SK-N-SH (cell line): ENCODE measurements at regions not wholly inside any gene's neighbourhood (a gene's known extent, or its start where the extent isn't known, plus 50 kb on each side); places are given as distances from the start of the nearest gene placed in this dataset.

ENCODE experiments used
- CTCF ChIA-PET: fragments of 300-600, 350-600 bp; formaldehyde crosslinking; extraction: SDS; loops from one replicate; lab custom pipeline; 2021; lab: Yijun Ruan, JAX
- POLR2A ChIA-PET: fragments of 350-600 bp; sonication (Branson Sonifier 250); formaldehyde crosslinking; extraction: SDS; loops from one replicate; lab custom pipeline; 2020; ENCODE audit warnings: antibody characterized with exemption, inconsistent platforms; lab: Yijun Ruan, JAX
- DNase-seq: peaks from one replicate; pipeline ENCODE4 v3.0.0; 2012
- H2AFZ ChIP-seq: fragments of 200-600 bp; sonication (generic); 2 replicates; pipeline ENCODE4 v1.8.1; 2016; ENCODE audit warnings: antibody characterized with exemption, mild to moderate bottlenecking, low read depth
- H3F3A ChIP-seq: fragments of 200-600 bp; sonication (generic); replicated peaks from 2 replicates; pipeline ENCODE3; 2016; ENCODE audit warnings: antibody characterized with exemption, mild to moderate bottlenecking; ENCODE audit not compliant: insufficient read depth
- H3K27ac ChIP-seq, 2 experiments: fragments of 200-500 bp in 1 of 2; fragments of 200-600 bp in 1 of 2; sonication (Bioruptor generic) in 1 of 2; sonication (generic), shearing (Covaris generic) in 1 of 2; 2 replicates each; pipeline versions ENCODE4 v1.5.1 to v1.6.1; 2014 to 2016; ENCODE audit warnings: low read depth in 2 of 2, inconsistent platforms in 1 of 2, low read length in 1 of 2, mild to moderate bottlenecking in 1 of 2, mixed read lengths in 1 of 2
- H3K27me3 ChIP-seq: fragments of 200-600 bp; sonication (generic), shearing (Covaris generic); 2 replicates; pipeline ENCODE4 v1.6.1; 2016; ENCODE audit warnings: mixed run types; ENCODE audit not compliant: insufficient read depth
- H3K36me3 ChIP-seq, 2 experiments: fragments of 200-500 bp in 1 of 2; fragments of 200-600 bp in 1 of 2; sonication (Bioruptor generic) in 1 of 2; sonication (generic) in 1 of 2; replicated peaks in 1 of 2; 2 replicates each; pipeline versions ENCODE3 to v1.5.1; 2014 to 2016; ENCODE audit warnings: low read length in 1 of 2, mild to moderate bottlenecking in 1 of 2; ENCODE audit not compliant: insufficient read depth in 2 of 2, control insufficient read depth in 1 of 2
- H3K4me1 ChIP-seq, 2 experiments: fragments of 200-500 bp in 1 of 2; fragments of 200-600 bp in 1 of 2; sonication (Bioruptor generic) in 1 of 2; sonication (generic), shearing (Covaris generic) in 1 of 2; 2 replicates each; pipeline versions ENCODE4 v1.5.1 to v1.6.1; 2014 to 2016; ENCODE audit warnings: low read depth in 1 of 2, low read length in 1 of 2, mixed run types in 1 of 2; ENCODE audit not compliant: insufficient read depth in 2 of 2, control insufficient read depth in 1 of 2
- H3K4me2 ChIP-seq: fragments of 200-600 bp; sonication (generic), shearing (Covaris generic); 2 replicates; pipeline ENCODE4 v1.6.1; 2017; ENCODE audit warnings: mixed run types
- H3K4me3 ChIP-seq, 2 experiments: fragments of 200-500 bp in 1 of 2; fragments of 200-600 bp in 1 of 2; sonication (Bioruptor generic) in 1 of 2; sonication (generic), shearing (Covaris generic) in 1 of 2; 2 replicates each; pipeline versions ENCODE4 v1.5.1 to v1.8.1; 2014 to 2016; ENCODE audit warnings: low read depth in 2 of 2, inconsistent platforms in 1 of 2, low read length in 1 of 2, mild to moderate bottlenecking in 1 of 2, mixed read lengths in 1 of 2, moderate library complexity in 1 of 2
- H3K79me2 ChIP-seq: fragments of 200-600 bp; sonication (generic); 2 replicates; pipeline ENCODE4 v1.8.1; 2017; ENCODE audit warnings: mild to moderate bottlenecking; ENCODE audit not compliant: insufficient read depth
- H3K9ac ChIP-seq: fragments of 200-600 bp; sonication (generic); 2 replicates; pipeline ENCODE4 v1.6.1; 2017; ENCODE audit warnings: mixed run types
- H3K9me2 ChIP-seq: fragments of 200-600 bp; sonication (generic); 2 replicates; pipeline ENCODE4 v1.6.1; 2017; ENCODE audit warnings: mixed run types
- H3K9me3 ChIP-seq: fragments of 200-600 bp; sonication (generic); 2 replicates; pipeline ENCODE4 v1.6.1; 2017; ENCODE audit warnings: mixed run types, mild to moderate bottlenecking, moderate library complexity
- H4K20me1 ChIP-seq: fragments of 200-600 bp; sonication (generic); 2 replicates; pipeline ENCODE4 v1.6.1; 2017; ENCODE audit warnings: mild to moderate bottlenecking, mixed run types; ENCODE audit not compliant: insufficient read depth
- CHD2 ChIP-seq: fragments of 150-350 bp; IDR thresholded peaks from 2 replicates; pipeline ENCODE4 v1.6.1; 2018; ENCODE audit warnings: low read length; ENCODE audit not compliant: partially characterized antibody
- ELF1 ChIP-seq: IDR thresholded peaks from 2 replicates; pipeline ENCODE4 v1.4.0; 2012
- EZH2phosphoT487 ChIP-seq: fragments of 200-600 bp; sonication (generic); IDR thresholded peaks from 2 replicates; pipeline ENCODE4 v1.6.1; 2017; ENCODE audit warnings: low read depth, mixed run types, mild to moderate bottlenecking, antibody characterized with exemption, moderate library complexity, borderline replicate concordance
- FOXJ3 ChIP-seq: sonication (generic); formaldehyde crosslinking; IDR thresholded peaks from 2 replicates; pipeline ENCODE4 v1.5.1; 2020; ENCODE audit warnings: mild to moderate bottlenecking, missing genetic modification reagents
- GABPA ChIP-seq: IDR thresholded peaks from 2 replicates; pipeline ENCODE4 v1.4.0; 2012; ENCODE audit warnings: low read depth, mild to moderate bottlenecking
- GATA2 ChIP-seq: sonication (generic); formaldehyde crosslinking; IDR thresholded peaks from 2 replicates; pipeline ENCODE4 v1.5.0; 2020; ENCODE audit warnings: mild to moderate bottlenecking, missing genetic modification reagents
- IRF3 ChIP-seq: fragments of 150-350 bp; IDR thresholded peaks from 2 replicates; pipeline ENCODE4 v1.6.1; 2016; ENCODE audit warnings: mild to moderate bottlenecking, low read depth, low read length
- MAX ChIP-seq: IDR thresholded peaks from 2 replicates; pipeline ENCODE4 v1.4.0; 2012; ENCODE audit warnings: low read depth
- MEF2A ChIP-seq: IDR thresholded peaks from 2 replicates; pipeline ENCODE4 v1.4.0; 2012; ENCODE audit warnings: low read depth, borderline replicate concordance
- NFIC ChIP-seq: IDR thresholded peaks from 2 replicates; pipeline ENCODE4 v1.4.0; 2012; ENCODE audit warnings: borderline replicate concordance
- POLR2AphosphoS5 ChIP-seq: IDR thresholded peaks from 2 replicates; pipeline ENCODE4 v1.6.1; 2012; ENCODE audit warnings: low read depth, low read length
- SMC3 ChIP-seq: IDR thresholded peaks from 2 replicates; pipeline ENCODE4 v1.6.1; 2012; ENCODE audit warnings: low read depth, low read length, improper control_type of control experiment
- TCF12 ChIP-seq: IDR thresholded peaks from 2 replicates; pipeline ENCODE4 v1.4.0; 2012
- TEAD4 ChIP-seq: IDR thresholded peaks from 2 replicates; pipeline ENCODE4 v1.4.0; 2012; ENCODE audit warnings: mild to moderate bottlenecking, borderline replicate concordance; ENCODE audit not compliant: insufficient read depth
- USF2 ChIP-seq: fragments of 150-350 bp; IDR thresholded peaks from 2 replicates; pipeline ENCODE4 v1.6.1; 2017; ENCODE audit warnings: antibody characterized with exemption, low read length, low read depth, borderline replicate concordance
- YY1 ChIP-seq: IDR thresholded peaks from 2 replicates; pipeline ENCODE4 v1.4.0; 2012; ENCODE audit warnings: low read depth, mild to moderate bottlenecking
- WGBS: methylation state at CpG from one replicate; pipeline ENCODE4 v1.1.6; 2017; ENCODE audit warnings: low lambda C conversion rate; 5-methylcytosine and 5-hydroxymethylcytosine counted together

- ChIA-PET CTCF (no interaction called here), POLR2A (no interaction called here)
- no peak overlapping the region for H3K9ac ChIP-seq
- no peaks in the 10 kb centered on the region for H3F3A ChIP-seq
- H4K20me1 ChIP-seq: no peaks in the 10 kb centered on the region
- peaks cover 0 to 4% of the 10 kb centered on the region in 2 experiments; a peak in 2 of 4 replicates for H3K4me1 ChIP-seq
- H3K27ac ChIP-seq: no peak overlapping the region
- no peaks in the 10 kb centered on the region for H3K9me3 ChIP-seq
- H2AFZ ChIP-seq: no peak overlapping the region
- no peak overlapping the region for H3K4me2 ChIP-seq
- WGBS: 91% methylated on average over 3 of the region's 3 CpGs
- H3K79me2 ChIP-seq: no peaks in the 10 kb centered on the region
- no peak for TF ChIP-seq NFIC
- TF ChIP-seq SMC3: no peak
- no peaks in the 10 kb centered on the region for H3K9me2 ChIP-seq
- no peak for DNase-seq
- H3K27me3 ChIP-seq: no peaks in the 10 kb centered on the region
- H3K36me3 ChIP-seq: no peaks in the 10 kb centered on the region
- no peak overlapping the region for H3K4me3 ChIP-seq
Observed at GRCh38 chr9:79213417-79214125, 358.2 kb upstream of the TLE4 start.

- Histone ChIP-seq H3K4me2 (peak overlapping the region; percentile 26; the same call in 1 of the 2 replicates), H3K9me3 (no peaks in the 10 kb centered on the region), H2AFZ (0 out of 2 replicates have a peak overlapping the region, but pooled peaks have one; percentile 26), H3K9me2 (no peaks in the 10 kb centered on the region), H3K79me2 (no peaks in the 10 kb centered on the region), H3K27ac (no peak overlapping the region), H3K27me3 (no peaks in the 10 kb centered on the region), H3K4me3 (no peak overlapping the region), H3K36me3 (no peaks in the 10 kb centered on the region), H3K9ac (no peak overlapping the region), H3K4me1 (no peaks in the 10 kb centered on the region; a peak in 1 of 4 replicates), H4K20me1 (no peaks in the 10 kb centered on the region), H3F3A (peaks cover 12% of the 10 kb centered on the region)
- TF ChIP-seq MAX: no peak
- no peak for TF ChIP-seq ELF1
- no peak for TF ChIP-seq TCF12
- no peak for TF ChIP-seq SMC3
- TF ChIP-seq POLR2AphosphoS5: no peak
- TF ChIP-seq EZH2phosphoT487: no peak
- POLR2A ChIA-PET: no interaction called here
- CTCF ChIA-PET: interaction anchor here (0.6 kb wide), 1 partner anchor 11 kb away, joined by 3 read pairs; no protein-coding TSS in a partner anchor
- WGBS: 47% methylated on average over 4 of the region's 4 CpGs
- no peak for DNase-seq
Observed at GRCh38 chr9:79215821-79216220, 355.9 kb upstream of the TLE4 start.

- Histone ChIP-seq H2AFZ (no peak overlapping the region), H3K9me2 (no peaks in the 10 kb centered on the region), H3K27ac (peak overlapping the region; percentile 43 to 89; a peak in 3 of 4 replicates), H3K9me3 (no peaks in the 10 kb centered on the region), H3F3A (peaks cover 31% of the 10 kb centered on the region), H3K79me2 (no peaks in the 10 kb centered on the region), H4K20me1 (no peaks in the 10 kb centered on the region), H3K27me3 (no peaks in the 10 kb centered on the region), H3K36me3 (no peaks in the 10 kb centered on the region), H3K4me1 (no peaks in the 10 kb centered on the region; a peak in 1 of 4 replicates), H3K4me3 (no peak overlapping the region), H3K9ac (peak overlapping the region; percentile 51; the same call in 1 of the 2 replicates), H3K4me2 (0 out of 2 replicates have a peak overlapping the region, but pooled peaks have one; percentile 32)
- ChIA-PET POLR2A (no interaction called here), CTCF (no interaction called here)
- WGBS: 89% methylated on average over 1 of the region's 1 CpG
- DNase-seq: no peak
- TF ChIP-seq USF2: no peak
- no peak for TF ChIP-seq IRF3
- no peak for TF ChIP-seq FOXJ3
- TF ChIP-seq GABPA: no peak
- no peak for TF ChIP-seq GATA2
- no peak for TF ChIP-seq MEF2A
- TF ChIP-seq YY1: no peak
- TF ChIP-seq POLR2AphosphoS5: no peak
- TF ChIP-seq CHD2: no peak
- TF ChIP-seq TEAD4: no peak
Observed at GRCh38 chr9:79220251-79220650, 351.5 kb upstream of the TLE4 start.
